ENCODE measurements at regions not wholly inside any gene's neighbourhood (a gene's known extent, or its start where the extent isn't known, plus 50 kb on each side); places are given as distances from the start of the nearest gene placed in this dataset.

DNA sequence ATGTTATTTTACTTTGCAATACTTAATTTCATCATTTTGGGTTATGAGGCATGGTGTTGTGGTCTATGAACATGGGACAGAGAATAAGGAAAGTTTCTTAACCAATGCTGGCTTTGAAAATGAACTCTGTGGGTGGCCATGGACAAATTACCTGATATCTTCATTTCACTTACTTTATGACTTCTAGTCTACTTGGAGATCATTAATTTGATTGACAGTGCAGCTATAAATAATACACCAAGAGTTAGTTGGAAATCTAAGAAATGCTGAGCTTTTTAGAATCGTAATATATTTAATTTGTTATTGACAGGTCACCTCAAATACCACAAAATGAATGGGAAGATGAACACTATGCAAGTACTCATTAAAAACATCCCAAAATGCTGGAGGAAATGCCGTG, 140.4 kb downstream of the CENPW start:
- no peak for DNase-seq
- H3K27me3 ChIP-seq (replicated peaks in 1 of 7): no peaks in the 10 kb centered on the region
- H3K4me3 ChIP-seq: no peak overlapping the region
- no peak overlapping the region for H3K27ac ChIP-seq
- TF ChIP-seq, protein P1, sequence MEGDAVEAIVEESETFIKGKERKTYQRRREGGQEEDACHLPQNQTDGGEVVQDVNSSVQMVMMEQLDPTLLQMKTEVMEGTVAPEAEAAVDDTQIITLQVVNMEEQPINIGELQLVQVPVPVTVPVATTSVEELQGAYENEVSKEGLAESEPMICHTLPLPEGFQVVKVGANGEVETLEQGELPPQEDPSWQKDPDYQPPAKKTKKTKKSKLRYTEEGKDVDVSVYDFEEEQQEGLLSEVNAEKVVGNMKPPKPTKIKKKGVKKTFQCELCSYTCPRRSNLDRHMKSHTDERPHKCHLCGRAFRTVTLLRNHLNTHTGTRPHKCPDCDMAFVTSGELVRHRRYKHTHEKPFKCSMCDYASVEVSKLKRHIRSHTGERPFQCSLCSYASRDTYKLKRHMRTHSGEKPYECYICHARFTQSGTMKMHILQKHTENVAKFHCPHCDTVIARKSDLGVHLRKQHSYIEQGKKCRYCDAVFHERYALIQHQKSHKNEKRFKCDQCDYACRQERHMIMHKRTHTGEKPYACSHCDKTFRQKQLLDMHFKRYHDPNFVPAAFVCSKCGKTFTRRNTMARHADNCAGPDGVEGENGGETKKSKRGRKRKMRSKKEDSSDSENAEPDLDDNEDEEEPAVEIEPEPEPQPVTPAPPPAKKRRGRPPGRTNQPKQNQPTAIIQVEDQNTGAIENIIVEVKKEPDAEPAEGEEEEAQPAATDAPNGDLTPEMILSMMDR (IDR thresholded peaks at IDR 0.05 in 8 of 11, conservative IDR thresholded peaks at IDR 0.05 in 3 of 11): no peak
- TF ChIP-seq POLR2A (IDR thresholded peaks at IDR 0.05) (no peak), POLR2AphosphoS5 (IDR thresholded peaks at IDR 0.05) (no peak)
- intact Hi-C loops (cut with DNase I; ENCODE audit: low total_unique reads): no loop called here
- H3K36me3 ChIP-seq: no peaks in the 10 kb centered on the region
- no peaks in the 10 kb centered on the region for H3K9me3 ChIP-seq
- WGBS, 5 donors: 73 to 81% (median 79%) methylated on average over 2 of the region's 2 CpGs
- no peaks in the 10 kb centered on the region for H3K4me1 ChIP-seq

DNA sequence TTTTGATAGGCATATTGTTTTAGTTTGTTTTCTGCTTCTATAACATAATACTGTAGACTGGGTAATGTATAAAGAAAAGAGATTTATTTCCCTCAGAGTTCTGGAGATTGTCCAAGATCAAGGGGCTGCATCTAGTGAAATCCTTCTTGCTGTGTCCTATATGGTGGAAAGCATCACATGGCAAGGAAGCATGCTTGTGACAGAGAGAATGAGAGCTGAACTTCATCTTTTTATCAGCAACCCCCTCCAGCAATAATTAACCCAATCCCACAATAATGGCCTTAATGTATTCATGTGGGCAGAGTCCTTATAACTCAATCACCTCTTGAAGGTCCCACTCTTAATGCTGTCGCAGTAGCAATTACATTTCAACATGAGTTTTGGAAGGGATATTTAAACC, 141.4 kb downstream of the CENPW start:
- Histone ChIP-seq H3K27me3 (replicated peaks in 1 of 7) (no peaks in the 10 kb centered on the region), H3K27ac (no peak overlapping the region), H3K4me3 (no peak overlapping the region), H3K36me3 (no peaks in the 10 kb centered on the region), H3K4me1 (no peaks in the 10 kb centered on the region), H3K9me3 (peaks cover 0 to 5% (median 0%) of the 10 kb centered on the region in 8 donors)
- no peak for DNase-seq
- 70 to 90% (median 85%) methylated on average over 1 of the region's 1 CpG for WGBS, 5 donors
- intact Hi-C loops (cut with DNase I; ENCODE audit: low total_unique reads): no loop called here
- TF ChIP-seq, protein P1 (IDR thresholded peaks at IDR 0.05 in 8 of 11, conservative IDR thresholded peaks at IDR 0.05 in 3 of 11): no peak
- TF ChIP-seq POLR2AphosphoS5 (IDR thresholded peaks at IDR 0.05) (no peak), POLR2A (IDR thresholded peaks at IDR 0.05) (no peak)

DNA sequence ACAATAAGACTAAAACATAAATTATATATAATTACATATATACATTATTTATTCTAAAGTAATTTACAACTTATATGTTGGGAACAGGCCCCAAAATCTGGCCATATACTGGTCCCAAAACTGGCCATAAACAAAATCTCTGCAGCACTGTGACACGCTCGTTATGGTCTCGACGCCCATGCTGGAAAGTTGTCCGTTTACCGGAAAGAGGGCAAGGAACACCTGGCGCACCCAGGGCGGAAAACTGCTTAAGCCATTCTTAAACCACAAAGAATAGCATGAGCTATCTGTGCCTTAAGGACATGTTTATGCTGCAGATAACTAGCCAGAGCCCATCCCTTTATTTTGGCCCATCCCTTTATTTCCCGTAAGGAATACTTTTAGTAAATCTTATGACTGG, 164.9 kb downstream of the CENPW start:
- Histone ChIP-seq H3K4me3 (no peak overlapping the region), H3K27me3 (replicated peaks in 1 of 7) (no peaks in the 10 kb centered on the region), H3K9me3 (peaks cover 0 to 12% (median 1%) of the 10 kb centered on the region in 8 donors), H3K4me1 (no peaks in the 10 kb centered on the region), H3K36me3 (no peaks in the 10 kb centered on the region), H3K27ac (no peak overlapping the region)
- no peak for DNase-seq
- TF ChIP-seq, protein P1 (IDR thresholded peaks at IDR 0.05 in 8 of 11, conservative IDR thresholded peaks at IDR 0.05 in 3 of 11): no peak
- TF ChIP-seq POLR2A (IDR thresholded peaks at IDR 0.05) (no peak), POLR2AphosphoS5 (IDR thresholded peaks at IDR 0.05) (no peak)
- WGBS, 5 donors: 91 to 97% (median 94%) methylated on average over 9 of the region's 9 CpGs
- intact Hi-C loops (cut with DNase I; ENCODE audit: low total_unique reads): no loop called here

DNA sequence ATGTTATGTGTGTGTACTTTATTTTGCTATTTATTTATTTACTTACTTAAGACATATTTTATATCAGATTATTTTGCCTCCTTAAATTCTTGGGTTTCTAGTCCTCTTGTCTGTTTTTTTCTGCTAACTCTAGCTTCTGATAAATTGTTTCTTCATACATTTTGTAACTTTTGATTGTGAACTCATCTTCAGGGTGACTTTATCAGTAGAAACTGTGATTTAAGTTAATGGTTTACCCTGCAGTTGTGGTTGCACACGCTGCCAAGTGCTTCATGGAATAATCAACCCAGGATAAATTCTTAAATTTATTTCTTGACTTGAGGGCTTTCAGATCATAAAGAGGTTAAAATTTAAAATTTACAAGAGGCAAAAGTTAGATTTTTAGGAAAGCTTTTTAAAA, 173.3 kb downstream of the CENPW start:
- Histone ChIP-seq H3K36me3 (no peaks in the 10 kb centered on the region), H3K4me3 (no peak overlapping the region), H3K9me3 (peaks cover 0 to 17% (median 5%) of the 10 kb centered on the region in 8 donors), H3K27ac (no peak overlapping the region), H3K27me3 (replicated peaks in 1 of 7) (no peaks in the 10 kb centered on the region), H3K4me1 (no peaks in the 10 kb centered on the region)
- DNase-seq: no peak
- 64 to 79% (median 69%) methylated on average over 1 of the region's 1 CpG for WGBS, 5 donors
- intact Hi-C loops (cut with DNase I; ENCODE audit: low total_unique reads): no loop called here
- TF ChIP-seq POLR2A (IDR thresholded peaks at IDR 0.05): no peak
- TF ChIP-seq, protein P1 (IDR thresholded peaks at IDR 0.05 in 8 of 11, conservative IDR thresholded peaks at IDR 0.05 in 3 of 11): no peak
- no peak for TF ChIP-seq POLR2AphosphoS5 (IDR thresholded peaks at IDR 0.05)

Data from spleen (tissue), 11 donors.